Uterus (tissue), 3 donors: ENCODE measurements at regions not wholly inside any gene's neighbourhood (a gene's known extent, or its start where the extent isn't known, plus 50 kb on each side); places are given as distances from the start of the nearest gene placed in this dataset.

Source experiments
- DNase-seq, 2 donors: peaks; one replicate each; pipeline ENCODE4 v3.0.0-alpha.2; 2019 to 2020
- H3K27ac ChIP-seq, 2 donors: fragments of 200-600 bp; sonication (generic); 1 replicate in 1 of 2; 2 replicates in 1 of 2; pipeline ENCODE4 v1.5.1; 2016 to 2018
- H3K27me3 ChIP-seq, 2 donors: fragments of 200-600 bp; sonication (generic); one replicate each; pipeline ENCODE4 v1.5.1; 2018 to 2019; ENCODE audit warnings: control low read depth in 1 of 2
- H3K36me3 ChIP-seq, 2 donors: fragments of 200-600 bp; sonication (generic); one replicate each; pipeline ENCODE4 v1.5.1; 2019; ENCODE audit warnings: control low read depth in 1 of 2
- H3K4me1 ChIP-seq, 2 donors: fragments of 200-600 bp; sonication (generic); one replicate each; pipeline ENCODE4 v1.5.1; 2018 to 2019; ENCODE audit warnings: control low read depth in 1 of 2
- H3K4me3 ChIP-seq, 2 donors: fragments of 200-600 bp; sonication (generic); 1 replicate in 1 of 2; 2 replicates in 1 of 2; pipeline ENCODE4 v1.5.1; 2018 to 2019; ENCODE audit warnings: mild to moderate bottlenecking in 1 of 2
- H3K9me3 ChIP-seq, 2 donors: fragments of 200-600 bp; sonication (generic); one replicate each; pipeline ENCODE4 v1.5.1; 2019; ENCODE audit warnings: control low read depth in 1 of 2
- POLR2A ChIP-seq, 2 donors: fragments of 450-650 bp; IDR thresholded peaks; one replicate each; pipeline ENCODE4 v1.6.1; 2016; ENCODE audit warnings: antibody characterized with exemption in 2 of 2, mild to moderate bottlenecking in 1 of 2, moderate library complexity in 1 of 2
- intact Hi-C: fragments of 100-400 bp; cut with DNase I; formaldehyde crosslinking; loops from one replicate; pipeline ENCODE4 v1.15.1; 2023; ENCODE audit warnings: low total_unique reads
- TF ChIP-seq, protein P1 (sequence below), 4 experiments: fragments of 200-600 bp in 2 of 4; fragments of 450-650 bp in 2 of 4; sonication (generic) in 2 of 4; IDR thresholded peaks; one replicate each; pipeline ENCODE4 v1.5.1; 2016 to 2019; ENCODE audit warnings: antibody characterized with exemption in 4 of 4, mild to moderate bottlenecking in 2 of 4, moderate library complexity in 1 of 4
- donor health status: DM: yes; HTN: yes; CAD: no.

DNA sequence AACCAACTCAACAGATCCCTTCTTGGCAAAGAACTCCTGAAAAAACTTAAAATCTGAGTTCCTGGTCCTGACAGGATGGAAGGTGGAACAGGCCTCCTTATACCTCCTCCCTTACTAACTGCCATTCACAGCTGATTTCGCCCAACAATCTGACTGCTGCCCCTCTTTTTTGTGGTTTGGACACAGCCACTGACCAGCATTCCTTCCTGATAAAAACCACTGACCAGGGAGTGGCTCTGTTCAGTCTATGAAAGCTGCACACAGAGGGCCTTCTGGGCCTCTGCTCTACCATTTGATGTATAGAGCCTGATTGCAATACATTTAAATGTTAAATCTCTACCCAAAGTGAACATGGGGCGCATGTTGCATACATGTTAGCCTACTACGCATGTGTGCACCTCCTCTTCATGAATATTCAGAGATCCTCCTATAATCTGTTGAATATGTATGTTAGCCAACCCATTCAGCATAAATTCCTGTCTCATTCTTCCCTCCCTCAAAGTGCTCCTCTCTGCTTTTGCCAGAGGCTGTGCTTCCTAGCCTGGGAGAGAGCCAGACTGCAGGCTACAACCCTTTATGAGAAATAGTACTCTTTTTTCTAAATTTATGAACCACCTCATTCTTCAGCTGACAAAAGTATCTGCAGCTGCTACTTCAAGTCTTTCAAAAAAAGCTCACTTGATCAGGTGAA lies 93.7 kb upstream of the MRPS30 start:
- H3K4me3 ChIP-seq = no peak overlapping the region
- no peaks in the 10 kb centered on the region for H3K36me3 ChIP-seq
- no peak for TF ChIP-seq POLR2A (IDR thresholded peaks at IDR 0.05)
- TF ChIP-seq, protein P1, sequence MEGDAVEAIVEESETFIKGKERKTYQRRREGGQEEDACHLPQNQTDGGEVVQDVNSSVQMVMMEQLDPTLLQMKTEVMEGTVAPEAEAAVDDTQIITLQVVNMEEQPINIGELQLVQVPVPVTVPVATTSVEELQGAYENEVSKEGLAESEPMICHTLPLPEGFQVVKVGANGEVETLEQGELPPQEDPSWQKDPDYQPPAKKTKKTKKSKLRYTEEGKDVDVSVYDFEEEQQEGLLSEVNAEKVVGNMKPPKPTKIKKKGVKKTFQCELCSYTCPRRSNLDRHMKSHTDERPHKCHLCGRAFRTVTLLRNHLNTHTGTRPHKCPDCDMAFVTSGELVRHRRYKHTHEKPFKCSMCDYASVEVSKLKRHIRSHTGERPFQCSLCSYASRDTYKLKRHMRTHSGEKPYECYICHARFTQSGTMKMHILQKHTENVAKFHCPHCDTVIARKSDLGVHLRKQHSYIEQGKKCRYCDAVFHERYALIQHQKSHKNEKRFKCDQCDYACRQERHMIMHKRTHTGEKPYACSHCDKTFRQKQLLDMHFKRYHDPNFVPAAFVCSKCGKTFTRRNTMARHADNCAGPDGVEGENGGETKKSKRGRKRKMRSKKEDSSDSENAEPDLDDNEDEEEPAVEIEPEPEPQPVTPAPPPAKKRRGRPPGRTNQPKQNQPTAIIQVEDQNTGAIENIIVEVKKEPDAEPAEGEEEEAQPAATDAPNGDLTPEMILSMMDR (IDR thresholded peaks at IDR 0.05) = no peak
- DNase-seq = no peak
- no peak overlapping the region for H3K27ac ChIP-seq
- H3K27me3 ChIP-seq = no peaks in the 10 kb centered on the region
- H3K4me1 ChIP-seq = no peaks in the 10 kb centered on the region
- intact Hi-C loops = no loop called here
- no peaks in the 10 kb centered on the region for H3K9me3 ChIP-seq

DNA sequence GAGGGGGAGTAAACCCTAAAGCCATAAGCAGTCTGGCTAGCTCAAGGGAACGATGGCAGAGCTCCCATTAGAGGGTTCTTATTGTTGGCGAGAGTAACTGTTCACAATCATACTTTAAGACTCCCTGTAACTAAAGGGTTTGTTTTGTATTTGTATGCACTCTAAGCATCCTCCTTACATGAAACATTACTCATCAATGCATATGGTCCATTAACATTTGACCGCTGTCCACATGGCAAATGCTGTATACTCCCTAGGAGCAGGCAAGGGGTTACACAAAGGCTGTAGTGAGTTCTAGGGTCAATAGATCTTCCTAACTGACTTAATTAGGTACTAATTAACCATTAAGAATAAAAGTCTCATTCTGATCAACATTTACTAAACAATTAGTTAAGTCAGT lies 95.3 kb upstream of the MRPS30 start:
- H3K9me3 ChIP-seq = no peaks in the 10 kb centered on the region
- no peak for DNase-seq
- no peaks in the 10 kb centered on the region for H3K36me3 ChIP-seq
- no peaks in the 10 kb centered on the region for H3K27me3 ChIP-seq
- no peaks in the 10 kb centered on the region for H3K4me1 ChIP-seq
- H3K27ac ChIP-seq = no peak overlapping the region
- intact Hi-C loops = no loop called here
- TF ChIP-seq, protein P1 (IDR thresholded peaks at IDR 0.05) = no peak
- TF ChIP-seq POLR2A (IDR thresholded peaks at IDR 0.05) = no peak
- no peak overlapping the region for H3K4me3 ChIP-seq

DNA sequence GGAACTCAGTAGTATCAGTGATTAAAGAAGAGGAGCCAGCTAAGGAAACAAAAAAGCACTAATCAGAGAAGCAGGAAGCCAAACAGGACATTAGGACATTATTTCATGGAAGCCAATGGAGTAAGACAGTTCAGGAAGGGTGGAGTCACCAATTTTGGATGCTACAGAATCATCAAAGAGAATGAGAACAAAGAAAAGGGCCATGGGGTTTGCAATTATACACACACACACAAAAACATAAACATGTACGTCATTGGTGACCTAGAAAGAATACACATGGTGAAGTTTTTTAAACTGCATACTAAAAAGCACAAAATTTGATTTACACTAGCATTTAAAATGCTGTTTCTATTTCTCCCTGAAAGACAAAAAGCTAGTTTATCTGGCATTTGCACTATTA lies 96.8 kb upstream of the MRPS30 start:
- H3K9me3 ChIP-seq = no peaks in the 10 kb centered on the region
- H3K4me1 ChIP-seq = no peaks in the 10 kb centered on the region
- no peaks in the 10 kb centered on the region for H3K27me3 ChIP-seq
- no peak for DNase-seq
- no peaks in the 10 kb centered on the region for H3K36me3 ChIP-seq
- TF ChIP-seq, protein P1 (IDR thresholded peaks at IDR 0.05) = no peak
- no peak for TF ChIP-seq POLR2A (IDR thresholded peaks at IDR 0.05)
- H3K27ac ChIP-seq = no peak overlapping the region
- intact Hi-C loops = no loop called here
- H3K4me3 ChIP-seq = no peak overlapping the region

DNA sequence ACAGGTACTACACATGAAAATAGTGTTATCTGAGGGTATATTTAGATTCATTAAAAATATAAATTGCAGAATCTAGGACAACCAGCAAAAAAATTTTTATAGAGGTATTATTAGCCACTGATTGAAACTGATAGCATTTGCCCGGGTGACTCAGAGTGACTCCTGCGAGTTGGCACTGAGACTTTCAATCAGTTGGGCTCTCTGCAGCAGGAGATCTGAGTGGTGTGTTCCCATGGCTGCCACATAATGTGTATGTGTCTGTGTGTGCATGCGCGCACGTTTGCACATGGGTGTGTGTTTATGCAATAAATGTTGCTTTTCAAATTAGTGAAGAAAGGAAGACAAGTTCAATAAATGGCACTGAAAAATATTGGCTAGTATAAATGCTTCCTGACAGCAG lies 100.1 kb upstream of the MRPS30 start:
- intact Hi-C loops = no loop called here
- H3K9me3 ChIP-seq = no peaks in the 10 kb centered on the region
- no peaks in the 10 kb centered on the region for H3K36me3 ChIP-seq
- H3K4me3 ChIP-seq = no peak overlapping the region
- no peak for TF ChIP-seq POLR2A (IDR thresholded peaks at IDR 0.05)
- TF ChIP-seq, protein P1 (IDR thresholded peaks at IDR 0.05) = no peak
- H3K27ac ChIP-seq = no peak overlapping the region
- no peaks in the 10 kb centered on the region for H3K27me3 ChIP-seq
- no peaks in the 10 kb centered on the region for H3K4me1 ChIP-seq
- no peak for DNase-seq

DNA sequence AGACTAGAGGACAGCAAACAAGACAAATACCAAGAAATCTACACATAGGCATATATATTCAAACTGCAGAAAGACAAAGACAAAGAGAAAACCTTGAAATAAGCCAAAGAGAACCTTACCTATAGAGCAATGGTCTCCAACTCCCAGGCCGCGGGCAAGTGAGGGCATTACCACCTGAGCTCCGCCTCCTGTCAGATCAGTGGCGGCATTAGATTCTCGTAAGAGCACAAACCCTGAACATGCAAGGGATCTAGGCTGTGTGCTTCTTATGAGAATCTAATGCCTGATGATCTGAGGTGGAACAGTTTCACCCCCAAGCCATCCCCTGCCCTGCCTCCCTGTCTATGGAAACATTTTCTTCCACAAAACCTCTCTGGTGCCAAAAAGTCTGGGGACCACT lies 101.0 kb upstream of the MRPS30 start:
- no peaks in the 10 kb centered on the region for H3K36me3 ChIP-seq
- DNase-seq = no peak
- H3K9me3 ChIP-seq = no peaks in the 10 kb centered on the region
- H3K4me1 ChIP-seq = no peaks in the 10 kb centered on the region
- TF ChIP-seq POLR2A (IDR thresholded peaks at IDR 0.05) = no peak
- TF ChIP-seq, protein P1 (IDR thresholded peaks at IDR 0.05) = no peak
- no peaks in the 10 kb centered on the region for H3K27me3 ChIP-seq
- intact Hi-C loops = no loop called here
- H3K4me3 ChIP-seq = no peak overlapping the region
- H3K27ac ChIP-seq = no peak overlapping the region
